Naive thymus-derived CD4-positive, alpha-beta T cell (primary cell): ENCODE measurements at regions not wholly inside any gene's neighbourhood (a gene's known extent, or its start where the extent isn't known, plus 50 kb on each side); places are given as distances from the start of the nearest gene placed in this dataset.

Source experiments
- ATAC-seq: fragments of 150-1000 bp; cut with Tn5 transposase; 2 replicates; pipeline ENCODE4 v1.10.0; 2021; ENCODE audit warnings: mild to moderate bottlenecking, moderate library complexity
- CTCF ChIA-PET: fragments of 350-600 bp; sonication (Branson Sonifier 250); formaldehyde crosslinking; loops from one replicate; lab custom pipeline; 2021; ENCODE audit warnings: antibody characterized with exemption; lab: Charles Lee
- POLR2A ChIA-PET: fragments of 350-600 bp; sonication (Branson Sonifier 250); formaldehyde crosslinking; loops from one replicate; lab custom pipeline; 2021; ENCODE audit warnings: antibody characterized with exemption, inconsistent platforms; lab: Charles Lee
- DNase-seq, 9 donors: peaks; one replicate each; pipeline versions ENCODE4 v3.0.0 to v3.0.0-alpha.2; 2020 to 2022; ENCODE audit warnings: mixed read lengths in 1 of 9
- H3K27ac ChIP-seq: one replicate; pipeline ENCODE4 v1.7.0; 2013; ENCODE audit warnings: mild to moderate bottlenecking, low read depth, low read length, moderate library complexity
- H3K27me3 ChIP-seq, 2 donors: one replicate each; pipeline ENCODE4 v1.7.0; 2013; ENCODE audit warnings: low read length in 2 of 2, mild to moderate bottlenecking in 2 of 2, moderate library complexity in 2 of 2; ENCODE audit not compliant: control insufficient read depth in 2 of 2, insufficient read depth in 2 of 2
- H3K36me3 ChIP-seq, 3 experiments: 1 replicate in 2 of 3; 2 replicates in 1 of 3; pipeline ENCODE4 v1.7.0; 2013; ENCODE audit warnings: low read length in 3 of 3, mild to moderate bottlenecking in 3 of 3, moderate library complexity in 1 of 3; ENCODE audit not compliant: insufficient read depth in 3 of 3, control insufficient read depth in 2 of 3
- H3K4me1 ChIP-seq, 2 donors: one replicate each; pipeline ENCODE4 v1.7.0; 2013; ENCODE audit warnings: low read length in 2 of 2, mild to moderate bottlenecking in 2 of 2, moderate library complexity in 1 of 2; ENCODE audit not compliant: control insufficient read depth in 2 of 2, insufficient read depth in 2 of 2
- H3K4me3 ChIP-seq: 2 replicates; pipeline ENCODE4 v1.7.0; 2013; ENCODE audit warnings: mild to moderate bottlenecking, low read length
- H3K9me3 ChIP-seq, 3 experiments: 1 replicate in 2 of 3; 2 replicates in 1 of 3; pipeline ENCODE4 v1.7.0; 2013; ENCODE audit warnings: low read length in 3 of 3; ENCODE audit not compliant: control insufficient read depth in 2 of 3
- H3K27ac Mint-ChIP-seq, 9 donors: one replicate each; pipeline ENCODE4 v1.8.0; 2020 to 2022; ENCODE audit warnings: mixed read lengths in 9 of 9, mild to moderate bottlenecking in 8 of 9, moderate library complexity in 5 of 9, inconsistent platforms in 2 of 9
- H3K27me3 Mint-ChIP-seq, 5 donors: one replicate each; pipeline ENCODE4 v1.8.0; 2021 to 2022; ENCODE audit warnings: mixed read lengths in 5 of 5, mild to moderate bottlenecking in 1 of 5
- H3K36me3 Mint-ChIP-seq, 5 donors: one replicate each; pipeline ENCODE4 v1.8.0; 2020 to 2022; ENCODE audit warnings: mixed read lengths in 5 of 5, mild to moderate bottlenecking in 3 of 5, inconsistent platforms in 1 of 5
- H3K4me1 Mint-ChIP-seq, 7 donors: one replicate each; pipeline ENCODE4 v1.8.0; 2020 to 2022; ENCODE audit warnings: mixed read lengths in 7 of 7, mild to moderate bottlenecking in 3 of 7, inconsistent platforms in 1 of 7
- H3K4me3 Mint-ChIP-seq, 10 donors: one replicate each; pipeline ENCODE4 v1.8.0; 2020 to 2022; ENCODE audit warnings: mild to moderate bottlenecking in 10 of 10, mixed read lengths in 10 of 10, moderate library complexity in 6 of 10, inconsistent platforms in 2 of 10
- H3K9me3 Mint-ChIP-seq, 11 donors: one replicate each; pipeline ENCODE4 v1.8.0; 2020 to 2022; ENCODE audit warnings: mixed read lengths in 11 of 11, mild to moderate bottlenecking in 4 of 11, inconsistent platforms in 1 of 11, moderate library complexity in 1 of 11
- intact Hi-C, 2 donors: fragments of 100-400 bp; cut with micrococcal nuclease; formaldehyde crosslinking; loops; one replicate each; pipeline ENCODE4 v1.15.1; 2023

GRCh38 chr2:3981446-3981987 is 278.1 kb downstream of the DCDC2C start:
- intact Hi-C loops: no loop called here
- Histone ChIP-seq H3K4me1 (no peaks in the 10 kb centered on the region), H3K36me3 (no peaks in the 10 kb centered on the region), H3K27me3 (no peaks in the 10 kb centered on the region), H3K27ac (no peak overlapping the region), H3K9me3 (no peaks in the 10 kb centered on the region), H3K4me3 (no peak overlapping the region)
- Mint-ChIP-seq H3K27me3 (peaks cover 0 to 4% (median 0%) of the 10 kb centered on the region in 5 donors), H3K4me3 (no peak overlapping the region), H3K36me3 (no peaks in the 10 kb centered on the region), H3K9me3 (peaks cover 0 to 10% (median 1%) of the 10 kb centered on the region in 11 donors), H3K4me1 (no peaks in the 10 kb centered on the region), H3K27ac (no peak overlapping the region)
- ATAC-seq (no peak), DNase-seq (no peak)
- CTCF ChIA-PET: no interaction called here
- POLR2A ChIA-PET: no interaction called here

GRCh38 chr2:3982160-3982559 is 278.8 kb downstream of the DCDC2C start:
- no peak overlapping the region for H3K4me3 Mint-ChIP-seq
- H3K9me3 Mint-ChIP-seq: peaks cover 0 to 10% (median 1%) of the 10 kb centered on the region in 11 donors
- CTCF ChIA-PET: no interaction called here

GRCh38 chr2:3986063-3986462 is 282.7 kb downstream of the DCDC2C start:
- no peak overlapping the region for H3K4me3 Mint-ChIP-seq
- peaks cover 0 to 7% (median 0%) of the 10 kb centered on the region in 5 donors for H3K36me3 Mint-ChIP-seq
- Histone ChIP-seq H3K27ac (no peak overlapping the region), H3K4me3 (no peak overlapping the region), H3K4me1 (no peaks in the 10 kb centered on the region), H3K27me3 (no peaks in the 10 kb centered on the region), H3K9me3 (no peaks in the 10 kb centered on the region), H3K36me3 (no peaks in the 10 kb centered on the region)
- H3K27me3 Mint-ChIP-seq: peaks cover 0 to under 1% (median 0%) of the 10 kb centered on the region in 5 donors
- no peak overlapping the region for H3K27ac Mint-ChIP-seq
- intact Hi-C loops: no loop called here
- H3K4me1 Mint-ChIP-seq: peaks cover 0 to 2% (median 0%) of the 10 kb centered on the region in 7 donors
- POLR2A ChIA-PET: no interaction called here
- CTCF ChIA-PET: no interaction called here
- no peak for ATAC-seq
- H3K9me3 Mint-ChIP-seq: peaks cover 0 to 11% (median 4%) of the 10 kb centered on the region in 11 donors
- no peak for DNase-seq

More at GRCh38 chr2:3982160-3982559, 278.8 kb downstream of the DCDC2C start:
- DNase-seq (no peak), ATAC-seq (no peak)
- no peak overlapping the region for H3K4me3 ChIP-seq
- H3K36me3 Mint-ChIP-seq: no peaks in the 10 kb centered on the region
- peaks cover 0 to 4% (median 0%) of the 10 kb centered on the region in 5 donors for H3K27me3 Mint-ChIP-seq
- POLR2A ChIA-PET: no interaction called here
- no peaks in the 10 kb centered on the region for H3K4me1 Mint-ChIP-seq
- H3K9me3 ChIP-seq: no peaks in the 10 kb centered on the region
- no peak overlapping the region for H3K27ac ChIP-seq
- H3K4me1 ChIP-seq: no peaks in the 10 kb centered on the region
- no peak overlapping the region for H3K27ac Mint-ChIP-seq
- no peaks in the 10 kb centered on the region for H3K27me3 ChIP-seq
- no peaks in the 10 kb centered on the region for H3K36me3 ChIP-seq
- intact Hi-C loops: no loop called here

GRCh38 chr2:3986530-3987258 is 283.3 kb downstream of the DCDC2C start:
- ChIA-PET POLR2A (no interaction called here), CTCF (no interaction called here)
- ATAC-seq (no peak), DNase-seq (no peak)
- no peaks in the 10 kb centered on the region for H3K27me3 ChIP-seq
- H3K4me3 ChIP-seq: no peak overlapping the region
- H3K27ac Mint-ChIP-seq: no peak overlapping the region
- no peaks in the 10 kb centered on the region for H3K36me3 ChIP-seq
- no peak overlapping the region for H3K4me3 Mint-ChIP-seq
- no peak overlapping the region for H3K27ac ChIP-seq
- peaks cover 0 to 7% (median 0%) of the 10 kb centered on the region in 7 donors for H3K4me1 Mint-ChIP-seq
- intact Hi-C loops: no loop called here
- H3K36me3 Mint-ChIP-seq: peaks cover 0 to 11% (median 0%) of the 10 kb centered on the region in 5 donors
- H3K27me3 Mint-ChIP-seq: peaks cover 0 to 4% (median 0%) of the 10 kb centered on the region in 5 donors
- no peaks in the 10 kb centered on the region for H3K9me3 ChIP-seq
- peaks cover 0 to 16% (median 6%) of the 10 kb centered on the region in 11 donors for H3K9me3 Mint-ChIP-seq
- no peaks in the 10 kb centered on the region for H3K4me1 ChIP-seq

GRCh38 chr2:4002841-4003403 is 299.5 kb downstream of the DCDC2C start:
- intact Hi-C loops: no loop called here

GRCh38 chr2:4012197-4012596 is 308.8 kb downstream of the DCDC2C start:
- H3K27me3 Mint-ChIP-seq: peaks cover 0 to 5% (median 0%) of the 10 kb centered on the region in 5 donors
- CTCF ChIA-PET: no interaction called here

More at GRCh38 chr2:4002841-4003403, 299.5 kb downstream of the DCDC2C start:
- Mint-ChIP-seq H3K36me3 (peaks cover 0 to 5% (median 0%) of the 10 kb centered on the region in 5 donors), H3K4me3 (no peak overlapping the region), H3K4me1 (no peaks in the 10 kb centered on the region), H3K9me3 (peaks cover 0 to 19% (median 4%) of the 10 kb centered on the region in 11 donors), H3K27me3 (peaks cover 0 to 3% (median 0%) of the 10 kb centered on the region in 5 donors), H3K27ac (no peak overlapping the region)
- Histone ChIP-seq H3K4me3 (no peak overlapping the region), H3K27ac (no peak overlapping the region), H3K27me3 (no peaks in the 10 kb centered on the region), H3K4me1 (no peaks in the 10 kb centered on the region), H3K9me3 (no peaks in the 10 kb centered on the region), H3K36me3 (no peaks in the 10 kb centered on the region)
- DNase-seq: no peak
- POLR2A ChIA-PET: no interaction called here
- CTCF ChIA-PET: no interaction called here
- no peak for ATAC-seq

More at GRCh38 chr2:4012197-4012596, 308.8 kb downstream of the DCDC2C start:
- Histone ChIP-seq H3K27ac (no peak overlapping the region), H3K36me3 (no peaks in the 10 kb centered on the region), H3K27me3 (no peaks in the 10 kb centered on the region), H3K4me1 (no peaks in the 10 kb centered on the region), H3K9me3 (no peaks in the 10 kb centered on the region), H3K4me3 (no peak overlapping the region)
- intact Hi-C loops: no loop called here
- H3K36me3 Mint-ChIP-seq: no peaks in the 10 kb centered on the region
- ATAC-seq (no peak), DNase-seq (no peak)
- H3K27ac Mint-ChIP-seq: no peak overlapping the region
- H3K9me3 Mint-ChIP-seq: peaks cover 2 to 39% (median 13%) of the 10 kb centered on the region in 11 donors
- H3K4me1 Mint-ChIP-seq: no peaks in the 10 kb centered on the region
- POLR2A ChIA-PET: no interaction called here
- H3K4me3 Mint-ChIP-seq: no peak overlapping the region
